MCF 10A (cell line): ENCODE measurements at regions not wholly inside any gene's neighbourhood (a gene's known extent, or its start where the extent isn't known, plus 50 kb on each side); places are given as distances from the start of the nearest gene placed in this dataset.

Source experiments
- BruUV-seq: library from RNA; stranded (reverse); fragments of 400-500 nt; replicated peaks from 2 replicates; lab custom pipeline; 2021; lab: Mats Ljungman, UMichigan
- CTCF ChIA-PET: fragments of 300-600 bp; sonication (Branson Sonifier 250); formaldehyde crosslinking; extraction: SDS; loops from one replicate; lab custom pipeline; 2021; ENCODE audit warnings: antibody characterized with exemption, inconsistent platforms; lab: Yijun Ruan, JAX
- POLR2A ChIA-PET: fragments of 300-600, 350-650 bp; sonication (Branson Sonifier 250); formaldehyde crosslinking; extraction: SDS; loops from one replicate; lab custom pipeline; 2020; ENCODE audit warnings: antibody characterized with exemption, inconsistent platforms; lab: Yijun Ruan, JAX
- DNase-seq: peaks from one replicate; pipeline ENCODE4 v3.0.0-alpha.2; 2018; ENCODE audit not compliant: unreplicated experiment
- H3K27ac Mint-ChIP-seq: one replicate; pipeline ENCODE4 v1.8.0; 2022; ENCODE audit warnings: mild to moderate bottlenecking, low read depth, mixed read lengths; ENCODE audit not compliant: unreplicated experiment
- H3K27me3 Mint-ChIP-seq: one replicate; pipeline ENCODE4 v1.8.0; 2022; ENCODE audit warnings: mixed read lengths; ENCODE audit not compliant: insufficient read depth, unreplicated experiment
- H3K36me3 Mint-ChIP-seq: one replicate; pipeline ENCODE4 v1.8.0; 2022; ENCODE audit warnings: mild to moderate bottlenecking, moderate library complexity, mixed read lengths; ENCODE audit not compliant: insufficient read depth, unreplicated experiment
- H3K4me1 Mint-ChIP-seq: one replicate; pipeline ENCODE4 v1.8.0; 2022; ENCODE audit warnings: mixed read lengths; ENCODE audit not compliant: insufficient read depth, unreplicated experiment
- H3K4me3 Mint-ChIP-seq: one replicate; pipeline ENCODE4 v1.8.0; 2022; ENCODE audit warnings: mild to moderate bottlenecking, moderate library complexity, mixed read lengths; ENCODE audit not compliant: unreplicated experiment
- H3K9me3 Mint-ChIP-seq: one replicate; pipeline ENCODE4 v1.8.0; 2022; ENCODE audit warnings: mixed read lengths; ENCODE audit not compliant: unreplicated experiment
- intact Hi-C: fragments of 100-400 bp; cut with micrococcal nuclease; formaldehyde crosslinking; loops from 2 replicates; pipeline ENCODE4 v1.14.1; 2022
- TF ChIP-seq, protein P1 (sequence below): fragments of 200-600 bp; IDR thresholded peaks from one replicate; pipeline ENCODE4 v1.8.0; 2022; ENCODE audit warnings: antibody characterized with exemption, mild to moderate bottlenecking; ENCODE audit not compliant: unreplicated experiment

DNA sequence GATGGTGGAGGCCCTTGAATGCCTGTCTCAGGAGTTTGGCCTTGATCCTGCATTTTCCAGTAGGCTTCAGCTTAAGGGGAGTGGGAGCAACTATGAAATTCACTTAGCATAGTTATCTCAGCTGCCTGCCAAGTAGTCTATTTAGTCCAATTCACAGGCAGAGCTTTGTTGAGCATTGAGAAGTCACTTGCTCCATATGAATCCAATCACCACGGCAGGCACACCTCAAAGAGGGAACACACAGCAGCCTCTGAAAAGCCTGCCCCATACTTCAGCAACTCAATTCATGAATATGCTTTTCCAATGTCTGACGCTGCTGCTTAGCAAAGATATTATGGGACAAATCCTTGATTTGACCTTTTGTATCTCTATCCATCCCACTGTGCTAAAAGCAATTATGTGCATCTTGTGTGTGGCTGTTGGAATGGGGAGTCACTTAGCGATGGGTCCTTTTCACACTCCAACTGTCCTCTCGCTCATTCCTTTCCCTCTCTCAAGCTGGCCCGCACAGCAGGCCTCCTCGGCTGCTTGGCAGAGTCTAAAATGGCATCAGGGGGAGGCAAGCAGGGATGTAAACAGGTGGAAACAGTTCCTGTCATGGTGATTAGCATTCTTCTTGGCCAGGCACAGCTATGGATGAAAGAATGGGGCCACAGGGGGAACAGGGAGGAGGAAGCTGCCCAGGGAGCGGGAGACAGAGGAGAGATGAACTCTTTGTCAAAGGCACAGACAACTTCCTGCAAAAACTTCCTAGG, 56.0 kb upstream of the LRPPRC start:
- no peak for DNase-seq
- H3K36me3 Mint-ChIP-seq: no peaks in the 10 kb centered on the region
- no peak overlapping the region for H3K4me3 Mint-ChIP-seq
- TF ChIP-seq, protein P1, sequence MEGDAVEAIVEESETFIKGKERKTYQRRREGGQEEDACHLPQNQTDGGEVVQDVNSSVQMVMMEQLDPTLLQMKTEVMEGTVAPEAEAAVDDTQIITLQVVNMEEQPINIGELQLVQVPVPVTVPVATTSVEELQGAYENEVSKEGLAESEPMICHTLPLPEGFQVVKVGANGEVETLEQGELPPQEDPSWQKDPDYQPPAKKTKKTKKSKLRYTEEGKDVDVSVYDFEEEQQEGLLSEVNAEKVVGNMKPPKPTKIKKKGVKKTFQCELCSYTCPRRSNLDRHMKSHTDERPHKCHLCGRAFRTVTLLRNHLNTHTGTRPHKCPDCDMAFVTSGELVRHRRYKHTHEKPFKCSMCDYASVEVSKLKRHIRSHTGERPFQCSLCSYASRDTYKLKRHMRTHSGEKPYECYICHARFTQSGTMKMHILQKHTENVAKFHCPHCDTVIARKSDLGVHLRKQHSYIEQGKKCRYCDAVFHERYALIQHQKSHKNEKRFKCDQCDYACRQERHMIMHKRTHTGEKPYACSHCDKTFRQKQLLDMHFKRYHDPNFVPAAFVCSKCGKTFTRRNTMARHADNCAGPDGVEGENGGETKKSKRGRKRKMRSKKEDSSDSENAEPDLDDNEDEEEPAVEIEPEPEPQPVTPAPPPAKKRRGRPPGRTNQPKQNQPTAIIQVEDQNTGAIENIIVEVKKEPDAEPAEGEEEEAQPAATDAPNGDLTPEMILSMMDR: no peak
- no peak overlapping the region for H3K27ac Mint-ChIP-seq
- intact Hi-C loops: no loop called here
- H3K27me3 Mint-ChIP-seq: no peaks in the 10 kb centered on the region
- ChIA-PET POLR2A (no interaction called here), CTCF (interaction anchor here (1.0 to 3.5 kb wide), 3 partner anchors 8 to 174 kb away, joined by 4 to 21 read pairs (median 4); no protein-coding TSS in a partner anchor)
- H3K9me3 Mint-ChIP-seq: no peaks in the 10 kb centered on the region
- no TSS peak for BruUV-seq
- no peaks in the 10 kb centered on the region for H3K4me1 Mint-ChIP-seq

DNA sequence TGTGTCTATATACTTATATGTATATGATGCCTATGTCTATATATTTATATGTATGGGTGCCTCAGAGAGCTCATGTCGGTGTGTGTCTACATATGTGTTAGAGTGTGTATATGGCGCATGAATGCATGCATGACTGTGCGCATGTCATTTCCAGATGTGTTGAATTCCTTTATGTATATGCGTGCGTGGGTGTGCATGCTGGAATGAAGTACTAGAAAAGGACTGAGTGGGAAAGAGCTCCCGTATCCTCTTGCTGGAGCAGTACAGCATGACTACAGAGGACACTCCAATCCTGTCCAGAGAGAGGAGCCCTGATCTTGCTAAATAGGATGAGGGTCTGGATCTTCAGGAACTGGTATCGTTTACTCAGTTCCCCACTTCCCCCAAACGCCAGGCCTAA, 56.8 kb upstream of the LRPPRC start:
- CTCF ChIA-PET: interaction anchor here (0.6 to 3.5 kb wide), 6 partner anchors 8 to 1191 kb away, joined by 3 to 21 read pairs (median 4); no protein-coding TSS in a partner anchor
- POLR2A ChIA-PET: interaction anchor here (0.7 kb wide), 1 partner anchor 832 kb away, joined by 3 read pairs; no protein-coding TSS in a partner anchor
- TF ChIP-seq, protein P1: no peak

DNA sequence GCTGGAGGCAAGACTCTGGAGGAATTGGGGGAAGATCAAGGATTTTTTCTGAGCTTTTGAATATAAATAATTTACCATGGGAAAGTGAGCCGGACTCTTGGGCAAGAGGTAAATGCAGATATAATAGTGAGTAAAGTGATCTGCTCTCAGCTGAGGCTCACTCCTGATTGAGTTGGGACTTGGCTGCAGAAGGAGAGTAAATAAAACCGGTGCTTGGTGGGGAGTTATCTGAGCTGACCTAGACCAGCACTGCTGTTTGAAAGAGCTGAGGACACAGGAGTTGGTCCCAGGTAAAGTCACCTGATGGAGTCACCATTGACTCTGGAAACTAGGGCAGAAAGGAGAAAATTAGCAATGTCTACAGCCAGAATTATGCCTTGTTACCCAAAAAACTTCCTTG, 57.3 kb upstream of the LRPPRC start:
- Mint-ChIP-seq H3K27me3 (no peaks in the 10 kb centered on the region), H3K27ac (no peak overlapping the region), H3K4me1 (no peaks in the 10 kb centered on the region), H3K9me3 (no peaks in the 10 kb centered on the region), H3K36me3 (no peaks in the 10 kb centered on the region), H3K4me3 (no peak overlapping the region)
- ChIA-PET POLR2A (interaction anchor here (0.7 kb wide), 1 partner anchor 833 kb away, joined by 3 read pairs; no protein-coding TSS in a partner anchor), CTCF (interaction anchor here (0.6 to 3.5 kb wide), 6 partner anchors 9 to 1190 kb away, joined by 3 to 21 read pairs (median 4); no protein-coding TSS in a partner anchor)
- TF ChIP-seq, protein P1: no peak
- no peak for DNase-seq
- BruUV-seq: no TSS peak
- intact Hi-C loops: no loop called here

More for the DNA sequence above, 56.8 kb upstream of the LRPPRC start:
- no peaks in the 10 kb centered on the region for H3K36me3 Mint-ChIP-seq
- H3K4me3 Mint-ChIP-seq: no peak overlapping the region
- DNase-seq: no peak
- no peak overlapping the region for H3K27ac Mint-ChIP-seq
- H3K4me1 Mint-ChIP-seq: no peaks in the 10 kb centered on the region
- intact Hi-C loops: no loop called here
- no peaks in the 10 kb centered on the region for H3K27me3 Mint-ChIP-seq
- no TSS peak for BruUV-seq
- no peaks in the 10 kb centered on the region for H3K9me3 Mint-ChIP-seq

DNA sequence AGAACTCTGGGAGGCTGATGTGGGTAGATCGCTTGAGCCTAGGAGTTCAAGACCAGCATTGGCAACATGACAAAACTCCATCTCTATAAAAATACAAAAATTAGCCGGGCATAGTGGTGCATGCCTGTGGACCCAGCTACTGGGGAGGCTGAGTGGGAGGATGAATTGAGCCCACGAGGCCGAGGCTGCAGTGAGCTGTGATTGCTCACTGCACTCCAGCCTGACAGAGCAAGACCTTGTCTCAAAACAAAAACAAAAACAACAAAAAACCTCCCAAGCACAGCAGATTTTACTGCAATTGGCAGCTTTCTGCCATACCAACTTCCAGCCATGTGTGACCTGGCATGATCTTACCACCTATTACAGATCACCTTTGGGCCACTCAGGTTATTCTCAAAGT, 57.7 kb upstream of the LRPPRC start:
- Mint-ChIP-seq H3K36me3 (no peaks in the 10 kb centered on the region), H3K4me3 (no peak overlapping the region), H3K27me3 (no peaks in the 10 kb centered on the region), H3K27ac (no peak overlapping the region), H3K4me1 (no peaks in the 10 kb centered on the region), H3K9me3 (no peaks in the 10 kb centered on the region)
- DNase-seq: no peak
- intact Hi-C loops: no loop called here
- CTCF ChIA-PET: interaction anchor here (0.6 to 3.5 kb wide), 6 partner anchors 9 to 1190 kb away, joined by 3 to 21 read pairs (median 3); no protein-coding TSS in a partner anchor
- no TSS peak for BruUV-seq
- TF ChIP-seq, protein P1: no peak
- POLR2A ChIA-PET: no interaction called here
